ENCODE measurements at regions not wholly inside any gene's neighbourhood (a gene's known extent, or its start where the extent isn't known, plus 50 kb on each side); places are given as distances from the start of the nearest gene placed in this dataset.

DNA sequence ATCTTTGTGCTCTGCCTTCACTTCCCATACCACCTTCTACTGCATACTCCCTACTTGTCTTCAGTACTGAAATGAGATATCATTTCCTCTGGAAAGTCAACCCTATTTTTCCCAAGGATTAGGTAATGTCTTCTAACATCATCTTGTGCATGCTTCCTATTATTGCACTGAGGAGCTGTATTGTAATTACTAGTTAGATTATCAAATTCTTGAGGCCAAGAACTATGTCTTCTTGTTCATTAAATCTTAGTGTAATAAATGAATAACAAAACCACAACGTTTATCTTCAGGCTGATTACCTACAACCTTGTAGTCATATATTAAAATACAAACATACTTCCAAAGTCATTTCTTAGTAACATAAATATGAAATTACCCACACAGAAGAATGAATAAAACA lies 87.9 kb upstream of the POU5F2 start:
- Histone ChIP-seq H3K18ac (ENCODE audit: extremely low read depth, low read length) (no peak overlapping the region), H3K79me2 (ENCODE audit: control insufficient read depth in 1 of 2, insufficient read depth in 2 of 2, low read length in 2 of 2) (no peaks in the 10 kb centered on the region), H2AFZ (ENCODE audit: low read length) (no peak overlapping the region), H3K4me2 (ENCODE audit: insufficient read depth in 1 of 2, low read depth in 2 of 2, low read length in 2 of 2) (no peak overlapping the region), H3K9ac (replicated peaks in 1 of 4; ENCODE audit: extremely low read depth in 1 of 4, low read depth in 3 of 4, low read length in 3 of 4) (no peak overlapping the region), H3K27me3 (replicated peaks in 1 of 4; ENCODE audit: control insufficient read depth in 3 of 4, extremely low read depth in 1 of 4, insufficient read depth in 3 of 4, low read length in 3 of 4) (no peaks in the 10 kb centered on the region), H2BK120ac (replicated peaks; ENCODE audit: low read depth, low read length) (no peak overlapping the region), H3K4ac (replicated peaks; ENCODE audit: insufficient read length, low read depth, low read length) (no peak overlapping the region), H2BK12ac (ENCODE audit: low read depth, low read length) (no peak overlapping the region), H4K8ac (ENCODE audit: extremely low read depth, insufficient read depth, low read length) (no peak overlapping the region), H3K4me3 (ENCODE audit: extremely low read depth in 1 of 4, insufficient read depth in 2 of 4, low read depth in 3 of 4, low read length in 4 of 4) (no peak overlapping the region), H2BK5ac (ENCODE audit: low read depth, low read length) (no peak overlapping the region), H2AK5ac (ENCODE audit: low read depth, low read length) (no peak overlapping the region), H3K4me1 (replicated peaks in 1 of 4; ENCODE audit: control insufficient read depth in 3 of 4, insufficient read depth in 4 of 4, low read length in 3 of 4) (no peaks in the 10 kb centered on the region), H3K36me3 (ENCODE audit: control insufficient read depth in 2 of 4, insufficient read depth in 4 of 4, low read length in 3 of 4) (no peaks in the 10 kb centered on the region), H3K79me1 (ENCODE audit: low read depth, low read length) (no peaks in the 10 kb centered on the region), H4K5ac (ENCODE audit: insufficient read length, low read depth, low read length) (no peak overlapping the region), H3K23me2 (ENCODE audit: low read depth, low read length) (no peaks in the 10 kb centered on the region), H4K20me1 (replicated peaks in 1 of 2; ENCODE audit: control insufficient read depth in 1 of 2, insufficient read depth in 2 of 2, low read length in 2 of 2) (no peaks in the 10 kb centered on the region), H2BK20ac (ENCODE audit: low read length) (no peak overlapping the region), H2BK15ac (ENCODE audit: low read length) (no peak overlapping the region), H3K9me3 (ENCODE audit: insufficient read depth in 2 of 2, low read depth in 1 of 2, low read length in 1 of 2) (no peaks in the 10 kb centered on the region), H3K14ac (ENCODE audit: insufficient read length) (no peak overlapping the region), H3K27ac (ENCODE audit: low read depth, low read length) (no peak overlapping the region), H3K56ac (replicated peaks; ENCODE audit: insufficient read length, low read depth, low read length) (no peak overlapping the region), H4K91ac (replicated peaks; ENCODE audit: insufficient read length, low read length) (no peak overlapping the region), H3K23ac (ENCODE audit: insufficient read length) (no peak overlapping the region)
- FAIRE-seq: no peak
- ChIA-PET CTCF (ENCODE audit: partially characterized antibody) (interaction anchor here (0.6 kb wide), 1 partner anchor 15 kb away, joined by 5 read pairs; no protein-coding TSS in a partner anchor), POLR2A (ENCODE audit: partially characterized antibody) (no interaction called here)
- TF ChIP-seq NRF1 (IDR thresholded peaks at IDR 0.05; ENCODE audit: low read depth, low read length): no peak
- TF ChIP-seq PHF8 (conservative IDR thresholded peaks at IDR 0.05; ENCODE audit: low read depth, low read length): no peak
- TF ChIP-seq, protein P1, sequence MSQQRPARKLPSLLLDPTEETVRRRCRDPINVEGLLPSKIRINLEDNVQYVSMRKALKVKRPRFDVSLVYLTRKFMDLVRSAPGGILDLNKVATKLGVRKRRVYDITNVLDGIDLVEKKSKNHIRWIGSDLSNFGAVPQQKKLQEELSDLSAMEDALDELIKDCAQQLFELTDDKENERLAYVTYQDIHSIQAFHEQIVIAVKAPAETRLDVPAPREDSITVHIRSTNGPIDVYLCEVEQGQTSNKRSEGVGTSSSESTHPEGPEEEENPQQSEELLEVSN (IDR thresholded peaks at IDR 0.05): no peak
- TF ChIP-seq MAFK (IDR thresholded peaks at IDR 0.05; ENCODE audit: low read depth, low read length): no peak
- no peak for TF ChIP-seq TAF7 (optimal IDR thresholded peaks at IDR 0.05; ENCODE audit: borderline replicate concordance, low read depth, low read length)
- TF ChIP-seq RBBP5 (IDR thresholded peaks at IDR 0.05; ENCODE audit: borderline replicate concordance, low read depth, low read length): no peak
- TF ChIP-seq RXRA (IDR thresholded peaks at IDR 0.05; ENCODE audit: insufficient read depth, low read depth, low read length): no peak
- TF ChIP-seq SIRT6 (IDR thresholded peaks at IDR 0.05; ENCODE audit: low read length): no peak
- TF ChIP-seq RFX5 (IDR thresholded peaks at IDR 0.05; ENCODE audit: borderline replicate concordance, low read depth, low read length): no peak
- TF ChIP-seq HDAC2 (IDR thresholded peaks at IDR 0.05; ENCODE audit: borderline replicate concordance in 1 of 2, low read depth in 2 of 2, low read length in 2 of 2): no peak
- TF ChIP-seq CHD1 (IDR thresholded peaks at IDR 0.05; ENCODE audit: low read depth, low read length): no peak
- no peak for TF ChIP-seq BACH1 (IDR thresholded peaks at IDR 0.05; ENCODE audit: low read length)
- no peak for TF ChIP-seq TAF1 (IDR thresholded peaks at IDR 0.05; ENCODE audit: low read depth, low read length)
- TF ChIP-seq, protein P2, sequence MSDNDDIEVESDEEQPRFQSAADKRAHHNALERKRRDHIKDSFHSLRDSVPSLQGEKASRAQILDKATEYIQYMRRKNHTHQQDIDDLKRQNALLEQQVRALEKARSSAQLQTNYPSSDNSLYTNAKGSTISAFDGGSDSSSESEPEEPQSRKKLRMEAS (IDR thresholded peaks at IDR 0.05): no peak
- 73% methylated on average over 1 of the region's 1 CpG; no CpG with 5 or more reads in 1 of the 2 experiments for WGBS, 2 experiments (ENCODE audit: extremely low coverage in 1 of 2, insufficient coverage in 1 of 2, insufficient read length in 1 of 2, insufficient replicate concordance in 2 of 2, low coverage in 1 of 2, low lambda C conversion rate in 2 of 2, missing lambda C conversion rate in 1 of 2)
- no peak for DNase-seq (ENCODE audit: low read depth in 1 of 2, low spot score in 2 of 2)

All from H1 (cell line).